HepG2 (cell line): ENCODE measurements at regions not wholly inside any gene's neighbourhood (a gene's known extent, or its start where the extent isn't known, plus 50 kb on each side); places are given as distances from the start of the nearest gene placed in this dataset.
A peak's percentile ranks its signal among the peaks of the same experiment; 100 is the strongest.

Experiments used
- BCL6 ChIP-seq: IDR thresholded peaks from 2 replicates; pipeline ENCODE4 v1.6.1; 2016; ENCODE audit warnings: missing genetic modification reagents, missing compliant biosample characterization
- FLYWCH1 ChIP-seq: sonication (generic); formaldehyde crosslinking; IDR thresholded peaks from 2 replicates; pipeline ENCODE4 v1.8.1; 2023; ENCODE audit warnings: mild to moderate bottlenecking, missing genetic modification reagents
- HMG20A ChIP-seq: IDR thresholded peaks from 2 replicates; pipeline ENCODE4 v1.6.1; 2016; ENCODE audit warnings: borderline replicate concordance
- JUNB ChIP-seq: sonication (generic); formaldehyde crosslinking; IDR thresholded peaks from 2 replicates; pipeline ENCODE4 v1.8.0; 2022; ENCODE audit warnings: missing genetic modification reagents, mild to moderate bottlenecking, borderline replicate concordance
- KMT2B ChIP-seq: IDR thresholded peaks from 2 replicates; pipeline ENCODE4 v1.6.1; 2016; ENCODE audit warnings: missing genetic modification reagents, missing compliant biosample characterization
- MYC ChIP-seq: sonication (generic); formaldehyde crosslinking; IDR thresholded peaks from 2 replicates; pipeline ENCODE4 v1.9.0; 2021; ENCODE audit warnings: missing genetic modification reagents, borderline replicate concordance
- NFKB2 ChIP-seq: sonication (generic); formaldehyde crosslinking; IDR thresholded peaks from 2 replicates; pipeline ENCODE4 v1.4.0; 2020; ENCODE audit warnings: missing genetic modification reagents, borderline replicate concordance
- PATZ1 ChIP-seq: sonication (generic); formaldehyde crosslinking; IDR thresholded peaks from 2 replicates; pipeline ENCODE4 v1.4.0; 2020; ENCODE audit warnings: missing genetic modification reagents
- RAD21 ChIP-seq: fragments of 450-650 bp; formaldehyde crosslinking; IDR thresholded peaks from 2 replicates; pipeline ENCODE4 v1.5.0; 2020; ENCODE audit warnings: mild to moderate bottlenecking
- RXRB ChIP-seq: IDR thresholded peaks from 2 replicates; pipeline ENCODE4 v1.6.1; 2016; ENCODE audit warnings: borderline replicate concordance, missing genetic modification reagents, missing compliant biosample characterization
- TFDP1 ChIP-seq: IDR thresholded peaks from 2 replicates; pipeline ENCODE4 v1.6.1; 2016; ENCODE audit warnings: missing compliant biosample characterization, missing genetic modification reagents, borderline replicate concordance
- ZBTB38 ChIP-seq: sonication (generic); formaldehyde crosslinking; IDR thresholded peaks from 2 replicates; pipeline ENCODE4 v1.5.1; 2020; ENCODE audit warnings: mild to moderate bottlenecking, missing genetic modification reagents
- ZNF350 ChIP-seq: sonication (generic); formaldehyde crosslinking; IDR thresholded peaks from 2 replicates; pipeline ENCODE4 v1.4.0; 2020; ENCODE audit warnings: mild to moderate bottlenecking, low read depth, missing genetic modification reagents, borderline replicate concordance
- ZNF713 ChIP-seq: sonication (generic); formaldehyde crosslinking; IDR thresholded peaks from 2 replicates; pipeline ENCODE4 v1.4.0; 2020; ENCODE audit warnings: mild to moderate bottlenecking, missing genetic modification reagents
- ZNF878 ChIP-seq: sonication (generic); formaldehyde crosslinking; IDR thresholded peaks from 2 replicates; pipeline ENCODE4 v1.8.1; 2023; ENCODE audit warnings: mild to moderate bottlenecking, missing genetic modification reagents, moderate library complexity
- TF ChIP-seq, protein P1 (sequence below): sonication (generic); formaldehyde crosslinking; IDR thresholded peaks from 2 replicates; pipeline ENCODE4 v1.4.0; 2020; ENCODE audit warnings: mild to moderate bottlenecking, missing genetic modification reagents
- TF ChIP-seq, protein P2 (sequence below): sonication (generic); formaldehyde crosslinking; IDR thresholded peaks from 2 replicates; pipeline ENCODE4 v1.5.1; 2020; ENCODE audit warnings: mild to moderate bottlenecking, moderate library complexity, missing genetic modification reagents
- TF ChIP-seq, protein P3 (sequence below): IDR thresholded peaks from 2 replicates; pipeline ENCODE4 v1.6.1; 2012; ENCODE audit warnings: low read length, improper control_type of control experiment

DNA sequence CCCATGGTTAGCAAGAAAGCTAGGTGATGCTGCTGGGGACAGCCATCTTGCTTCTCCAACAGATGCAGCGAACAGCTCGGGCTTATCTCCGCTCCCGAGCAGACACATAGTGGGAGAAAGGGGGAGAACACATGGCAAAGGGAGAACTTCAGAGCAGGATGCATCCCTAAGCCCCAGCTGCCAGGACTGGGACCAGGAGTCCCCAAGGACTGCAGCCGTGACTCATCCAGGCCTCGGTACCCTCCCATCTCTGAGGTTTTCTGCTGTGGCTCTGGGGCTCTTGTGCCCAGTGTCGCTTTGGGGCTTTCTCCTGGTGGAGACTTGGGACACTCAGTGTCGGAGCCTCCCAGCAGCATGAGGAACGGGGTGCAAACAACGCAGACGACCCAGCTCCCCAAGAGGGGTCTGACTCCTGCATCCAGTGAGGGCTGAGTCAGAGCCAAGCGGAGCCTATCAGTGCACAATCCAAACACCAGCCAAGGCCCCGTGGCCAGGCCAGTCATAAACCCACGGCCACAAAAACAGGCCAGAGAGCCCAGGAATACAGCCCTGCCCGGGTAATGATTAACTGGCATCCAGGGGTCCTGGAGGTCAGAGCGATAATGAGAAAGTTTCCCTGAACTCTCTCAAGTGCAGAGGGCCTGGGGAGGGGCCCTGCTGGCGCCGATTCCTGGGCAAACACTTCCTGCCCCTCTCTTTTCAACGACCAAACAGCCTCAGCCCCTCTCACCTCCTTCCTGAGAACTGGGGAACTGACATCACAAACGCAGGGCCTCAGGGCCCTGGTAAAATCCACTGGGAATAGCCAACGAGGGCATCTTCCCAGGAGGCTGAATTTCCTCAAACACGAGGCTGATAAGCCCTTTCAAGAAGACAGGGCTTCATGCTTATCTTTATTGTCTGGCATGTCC, 202.9 kb downstream of the USP12 start (continued):
- TF ChIP-seq, protein P1, sequence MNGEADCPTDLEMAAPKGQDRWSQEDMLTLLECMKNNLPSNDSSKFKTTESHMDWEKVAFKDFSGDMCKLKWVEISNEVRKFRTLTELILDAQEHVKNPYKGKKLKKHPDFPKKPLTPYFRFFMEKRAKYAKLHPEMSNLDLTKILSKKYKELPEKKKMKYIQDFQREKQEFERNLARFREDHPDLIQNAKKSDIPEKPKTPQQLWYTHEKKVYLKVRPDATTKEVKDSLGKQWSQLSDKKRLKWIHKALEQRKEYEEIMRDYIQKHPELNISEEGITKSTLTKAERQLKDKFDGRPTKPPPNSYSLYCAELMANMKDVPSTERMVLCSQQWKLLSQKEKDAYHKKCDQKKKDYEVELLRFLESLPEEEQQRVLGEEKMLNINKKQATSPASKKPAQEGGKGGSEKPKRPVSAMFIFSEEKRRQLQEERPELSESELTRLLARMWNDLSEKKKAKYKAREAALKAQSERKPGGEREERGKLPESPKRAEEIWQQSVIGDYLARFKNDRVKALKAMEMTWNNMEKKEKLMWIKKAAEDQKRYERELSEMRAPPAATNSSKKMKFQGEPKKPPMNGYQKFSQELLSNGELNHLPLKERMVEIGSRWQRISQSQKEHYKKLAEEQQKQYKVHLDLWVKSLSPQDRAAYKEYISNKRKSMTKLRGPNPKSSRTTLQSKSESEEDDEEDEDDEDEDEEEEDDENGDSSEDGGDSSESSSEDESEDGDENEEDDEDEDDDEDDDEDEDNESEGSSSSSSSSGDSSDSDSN (CRISPR knock-in tag): peak; percentile 64
- TF ChIP-seq ZNF878 (no peak), RXRB (CRISPR knock-in tag) (peak; percentile 88; the same call in 1 of the 2 replicates), JUNB (CRISPR knock-in tag) (peak; percentile 18; the same call in 1 of the 2 replicates), MYC (CRISPR knock-in tag) (no peak; the same call in 1 of the 2 replicates), ZNF350 (CRISPR knock-in tag) (peak; percentile 62; the same call in 1 of the 2 replicates), BCL6 (CRISPR knock-in tag) (peak; percentile 84), FLYWCH1 (CRISPR knock-in tag) (no peak), HMG20A (CRISPR knock-in tag) (peak; percentile 62; the same call in 1 of the 2 replicates), KMT2B (CRISPR knock-in tag) (no peak), PATZ1 (peak; percentile 84; the same call in 1 of the 2 replicates), ZBTB38 (CRISPR knock-in tag) (no peak), NFKB2 (CRISPR knock-in tag) (peak; percentile 67; the same call in 1 of the 2 replicates), RAD21 (CRISPR knock-in tag) (no peak), TFDP1 (CRISPR knock-in tag) (no peak; the same call in 1 of the 2 replicates), ZNF713 (0 out of 2 replicates have a peak, but pooled peaks have one; percentile 78)
- TF ChIP-seq, protein P2, sequence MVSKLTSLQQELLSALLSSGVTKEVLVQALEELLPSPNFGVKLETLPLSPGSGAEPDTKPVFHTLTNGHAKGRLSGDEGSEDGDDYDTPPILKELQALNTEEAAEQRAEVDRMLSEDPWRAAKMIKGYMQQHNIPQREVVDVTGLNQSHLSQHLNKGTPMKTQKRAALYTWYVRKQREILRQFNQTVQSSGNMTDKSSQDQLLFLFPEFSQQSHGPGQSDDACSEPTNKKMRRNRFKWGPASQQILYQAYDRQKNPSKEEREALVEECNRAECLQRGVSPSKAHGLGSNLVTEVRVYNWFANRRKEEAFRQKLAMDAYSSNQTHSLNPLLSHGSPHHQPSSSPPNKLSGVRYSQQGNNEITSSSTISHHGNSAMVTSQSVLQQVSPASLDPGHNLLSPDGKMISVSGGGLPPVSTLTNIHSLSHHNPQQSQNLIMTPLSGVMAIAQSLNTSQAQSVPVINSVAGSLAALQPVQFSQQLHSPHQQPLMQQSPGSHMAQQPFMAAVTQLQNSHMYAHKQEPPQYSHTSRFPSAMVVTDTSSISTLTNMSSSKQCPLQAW (CRISPR knock-in tag): peak; percentile 99
- TF ChIP-seq, protein P3, sequence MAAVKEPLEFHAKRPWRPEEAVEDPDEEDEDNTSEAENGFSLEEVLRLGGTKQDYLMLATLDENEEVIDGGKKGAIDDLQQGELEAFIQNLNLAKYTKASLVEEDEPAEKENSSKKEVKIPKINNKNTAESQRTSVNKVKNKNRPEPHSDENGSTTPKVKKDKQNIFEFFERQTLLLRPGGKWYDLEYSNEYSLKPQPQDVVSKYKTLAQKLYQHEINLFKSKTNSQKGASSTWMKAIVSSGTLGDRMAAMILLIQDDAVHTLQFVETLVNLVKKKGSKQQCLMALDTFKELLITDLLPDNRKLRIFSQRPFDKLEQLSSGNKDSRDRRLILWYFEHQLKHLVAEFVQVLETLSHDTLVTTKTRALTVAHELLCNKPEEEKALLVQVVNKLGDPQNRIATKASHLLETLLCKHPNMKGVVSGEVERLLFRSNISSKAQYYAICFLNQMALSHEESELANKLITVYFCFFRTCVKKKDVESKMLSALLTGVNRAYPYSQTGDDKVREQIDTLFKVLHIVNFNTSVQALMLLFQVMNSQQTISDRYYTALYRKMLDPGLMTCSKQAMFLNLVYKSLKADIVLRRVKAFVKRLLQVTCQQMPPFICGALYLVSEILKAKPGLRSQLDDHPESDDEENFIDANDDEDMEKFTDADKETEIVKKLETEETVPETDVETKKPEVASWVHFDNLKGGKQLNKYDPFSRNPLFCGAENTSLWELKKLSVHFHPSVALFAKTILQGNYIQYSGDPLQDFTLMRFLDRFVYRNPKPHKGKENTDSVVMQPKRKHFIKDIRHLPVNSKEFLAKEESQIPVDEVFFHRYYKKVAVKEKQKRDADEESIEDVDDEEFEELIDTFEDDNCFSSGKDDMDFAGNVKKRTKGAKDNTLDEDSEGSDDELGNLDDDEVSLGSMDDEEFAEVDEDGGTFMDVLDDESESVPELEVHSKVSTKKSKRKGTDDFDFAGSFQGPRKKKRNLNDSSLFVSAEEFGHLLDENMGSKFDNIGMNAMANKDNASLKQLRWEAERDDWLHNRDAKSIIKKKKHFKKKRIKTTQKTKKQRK: no peak
